Mesenchymal stem cell (in vitro differentiated cells and primary cell): ENCODE measurements at regions not wholly inside any gene's neighbourhood (a gene's known extent, or its start where the extent isn't known, plus 50 kb on each side); places are given as distances from the start of the nearest gene placed in this dataset.
"Not testable (repeated sequence)": the region's sequence is repeated elsewhere in the genome, so short reads cannot be mapped to it uniquely, and the experiment has no call there.

Experiments
- DNase-seq: peaks from one replicate; pipeline ENCODE4 v3.0.0-alpha.2; 2013
- H2AFZ ChIP-seq: one replicate; pipeline ENCODE4 v1.6.1; 2013; ENCODE audit warnings: low read depth, mild to moderate bottlenecking, control low read depth, inconsistent platforms, low read length, moderate library complexity
- H2AK5ac ChIP-seq: 2 replicates; pipeline ENCODE4 v1.6.1; 2013; ENCODE audit warnings: low read length, moderate library complexity, mild to moderate bottlenecking, inconsistent platforms; ENCODE audit not compliant: severe bottlenecking
- H2BK120ac ChIP-seq: one replicate; pipeline ENCODE4 v1.6.1; 2013; ENCODE audit warnings: low read depth, mild to moderate bottlenecking, inconsistent platforms, low read length, moderate library complexity
- H2BK12ac ChIP-seq, 2 experiments: one replicate each; pipeline ENCODE4 v1.6.1; 2013; ENCODE audit warnings: inconsistent platforms in 2 of 2, low read length in 2 of 2, mild to moderate bottlenecking in 2 of 2, moderate library complexity in 2 of 2, control low read depth in 1 of 2
- H2BK15ac ChIP-seq: one replicate; pipeline ENCODE4 v1.6.1; 2013; ENCODE audit warnings: mild to moderate bottlenecking, low read depth, inconsistent platforms; ENCODE audit not compliant: poor library complexity, severe bottlenecking
- H2BK5ac ChIP-seq: 2 replicates; pipeline ENCODE4 v1.6.1; 2013; ENCODE audit warnings: low read depth, mild to moderate bottlenecking, low read length, control low read depth, inconsistent platforms; ENCODE audit not compliant: poor library complexity, severe bottlenecking
- H3K14ac ChIP-seq, 2 experiments: one replicate each; pipeline ENCODE4 v1.6.1; 2013; ENCODE audit warnings: inconsistent platforms in 2 of 2, low read length in 2 of 2, control low read depth in 1 of 2, mild to moderate bottlenecking in 1 of 2, moderate library complexity in 1 of 2
- H3K18ac ChIP-seq, 2 experiments: one replicate each; pipeline ENCODE4 v1.6.1; 2013; ENCODE audit warnings: inconsistent platforms in 2 of 2, low read length in 2 of 2, control low read depth in 1 of 2, low read depth in 1 of 2, mild to moderate bottlenecking in 1 of 2
- H3K23ac ChIP-seq, 2 experiments: one replicate each; pipeline ENCODE4 v1.6.1; 2013; ENCODE audit warnings: inconsistent platforms in 2 of 2, low read length in 2 of 2, mild to moderate bottlenecking in 2 of 2, moderate library complexity in 2 of 2, control low read depth in 1 of 2
- H3K27ac ChIP-seq: 2 replicates; pipeline ENCODE4 v1.5.1; 2013; ENCODE audit warnings: mild to moderate bottlenecking, moderate library complexity, low read length, control low read depth, inconsistent platforms; ENCODE audit not compliant: poor library complexity, severe bottlenecking
- H3K27me3 ChIP-seq, 2 experiments: 2 replicates each; pipeline versions ENCODE4 v1.6.1 to v1.7.0; 2013; ENCODE audit warnings: low read length in 2 of 2, mild to moderate bottlenecking in 2 of 2, moderate library complexity in 2 of 2, control low read depth in 1 of 2, inconsistent platforms in 1 of 2; ENCODE audit not compliant: control insufficient read depth in 1 of 2, insufficient read depth in 1 of 2
- H3K36me3 ChIP-seq, 2 experiments: 2 replicates each; pipeline versions ENCODE4 v1.6.1 to v1.7.0; 2013; ENCODE audit warnings: low read length in 2 of 2, control low read depth in 1 of 2, inconsistent platforms in 1 of 2, low read depth in 1 of 2, mild to moderate bottlenecking in 1 of 2; ENCODE audit not compliant: insufficient read depth in 2 of 2, control insufficient read depth in 1 of 2
- H3K4ac ChIP-seq, 2 experiments: one replicate each; pipeline ENCODE4 v1.6.1; 2013; ENCODE audit warnings: inconsistent platforms in 2 of 2, low read length in 2 of 2, mild to moderate bottlenecking in 2 of 2, moderate library complexity in 2 of 2, control low read depth in 1 of 2, low read depth in 1 of 2
- H3K4me1 ChIP-seq: 2 replicates; pipeline ENCODE4 v1.6.1; 2013; ENCODE audit warnings: low read depth, low read length, control low read depth; ENCODE audit not compliant: control insufficient read depth, insufficient read depth
- H3K4me2 ChIP-seq: 2 replicates; pipeline ENCODE4 v1.6.1; 2013; ENCODE audit warnings: low read length, mild to moderate bottlenecking, inconsistent platforms; ENCODE audit not compliant: poor library complexity, severe bottlenecking
- H3K4me3 ChIP-seq, 2 experiments: 2 replicates each; pipeline versions ENCODE4 v1.5.1 to v1.7.0; 2013; ENCODE audit warnings: low read length in 2 of 2, mild to moderate bottlenecking in 2 of 2, control low read depth in 1 of 2, low read depth in 1 of 2; ENCODE audit not compliant: insufficient read depth in 1 of 2
- H3K79me1 ChIP-seq: replicated peaks from 2 replicates; pipeline ENCODE4 v1.6.1; 2013; ENCODE audit warnings: mild to moderate bottlenecking, control low read depth, low read length, inconsistent platforms; ENCODE audit not compliant: poor library complexity, severe bottlenecking
- H3K9ac ChIP-seq: 2 replicates; pipeline ENCODE4 v1.7.0; 2013; ENCODE audit warnings: mild to moderate bottlenecking, low read length, moderate library complexity
- H3K9me3 ChIP-seq: 2 replicates; pipeline ENCODE4 v1.7.0; 2013; ENCODE audit warnings: mild to moderate bottlenecking, low read length; ENCODE audit not compliant: control insufficient read depth
- H4K8ac ChIP-seq: one replicate; pipeline ENCODE4 v1.6.1; 2013; ENCODE audit warnings: inconsistent platforms, mild to moderate bottlenecking, low read length, moderate library complexity
- H4K91ac ChIP-seq: one replicate; pipeline ENCODE4 v1.6.1; 2013; ENCODE audit warnings: mild to moderate bottlenecking, low read length, inconsistent platforms
- WGBS: methylation state at CpG from one replicate; pipeline ENCODE4 v1.1.7; 2013; ENCODE audit warnings: mixed read lengths; 5-methylcytosine and 5-hydroxymethylcytosine counted together

- Histone ChIP-seq H3K27me3 (no peaks in the 10 kb centered on the region), H3K4me2 (no peak overlapping the region), H4K91ac (no peak overlapping the region), H3K27ac (no peak overlapping the region), H2BK12ac (no peak overlapping the region), H3K18ac (no peak overlapping the region), H3K4me3 (no peak overlapping the region), H2BK15ac (no peak overlapping the region), H3K4ac (no peak overlapping the region), H3K23ac (no peak overlapping the region), H3K4me1 (no peaks in the 10 kb centered on the region), H2BK5ac (no peak overlapping the region), H3K36me3 (no peaks in the 10 kb centered on the region), H3K9me3 (peaks cover 31% of the 10 kb centered on the region), H2AFZ (no peak overlapping the region), H3K9ac (no peak overlapping the region), H2AK5ac (no peak overlapping the region), H2BK120ac (no peak overlapping the region), H3K14ac (no peak overlapping the region), H3K79me1 (no peaks in the 10 kb centered on the region), H4K8ac (no peak overlapping the region)
- 95% methylated on average over 9 of the region's 10 CpGs for WGBS
- no peak for DNase-seq
Observed at GRCh38 chrX:6990552-6991193, 156.8 kb upstream of the STS start.

DNA sequence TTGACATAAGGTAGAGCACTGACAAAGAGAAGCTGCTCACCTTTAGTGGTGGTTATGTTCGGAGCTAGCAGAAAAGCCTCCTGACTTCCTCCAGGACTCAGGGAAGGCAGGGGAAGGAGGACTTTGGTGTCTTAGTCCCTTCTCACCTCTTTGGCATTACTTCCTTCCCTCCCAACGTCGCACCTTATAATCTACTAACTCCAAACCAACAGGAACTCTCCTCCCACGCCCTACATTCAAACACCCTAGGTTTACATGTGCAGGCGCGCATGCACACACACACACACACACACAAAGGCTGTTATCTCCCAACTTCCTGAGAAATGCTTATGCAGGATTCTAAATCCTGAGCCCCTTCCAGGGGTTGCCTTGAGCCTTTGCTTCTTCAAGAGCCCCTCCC is 157.7 kb upstream of the STS start:
- Histone ChIP-seq H3K14ac (no peak overlapping the region), H3K79me1 (no peaks in the 10 kb centered on the region), H2BK5ac (no peak overlapping the region), H4K91ac (no peak overlapping the region), H3K9me3 (peaks cover 23% of the 10 kb centered on the region), H3K36me3 (no peaks in the 10 kb centered on the region), H3K23ac (no peak overlapping the region), H2AFZ (no peak overlapping the region), H3K9ac (no peak overlapping the region), H3K27me3 (no peaks in the 10 kb centered on the region), H3K4me2 (no peak overlapping the region), H2BK12ac (no peak overlapping the region), H2BK120ac (no peak overlapping the region), H2AK5ac (no peak overlapping the region), H3K4me3 (no peak overlapping the region), H3K4me1 (no peaks in the 10 kb centered on the region), H4K8ac (no peak overlapping the region), H3K4ac (no peak overlapping the region), H3K18ac (no peak overlapping the region), H2BK15ac (no peak overlapping the region), H3K27ac (no peak overlapping the region)
- DNase-seq: no peak
- 90% methylated on average over 5 of the region's 6 CpGs for WGBS

DNA sequence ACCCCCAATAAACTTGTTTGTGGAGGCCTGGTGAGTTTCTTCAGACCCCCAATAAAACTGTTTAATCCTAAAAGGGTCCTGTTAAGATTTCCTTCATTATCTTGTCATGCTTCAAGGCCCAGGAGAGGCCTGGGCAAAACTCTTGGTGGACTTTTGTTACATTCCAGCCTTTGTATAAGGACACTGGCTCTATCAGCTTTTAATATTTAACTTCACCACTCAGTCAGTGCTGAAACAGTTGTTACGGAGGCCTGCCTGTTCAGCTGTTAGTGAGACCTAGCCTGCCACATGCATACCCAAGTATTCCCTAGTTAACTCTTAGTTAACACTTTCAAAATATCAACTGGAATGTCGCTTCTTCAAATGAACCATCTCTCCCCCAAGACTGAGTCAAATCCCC is 158.8 kb upstream of the STS start:
- H3K79me1 ChIP-seq, H3K4me2 ChIP-seq, H2AK5ac ChIP-seq, H3K4me1 ChIP-seq, H3K27me3 ChIP-seq, H2BK15ac ChIP-seq, H2BK12ac ChIP-seq, H2BK5ac ChIP-seq, H3K4me3 ChIP-seq, DNase-seq, H3K27ac ChIP-seq, H3K36me3 ChIP-seq, H4K91ac ChIP-seq, H2BK120ac ChIP-seq, H3K4ac ChIP-seq, H3K9ac ChIP-seq, H2AFZ ChIP-seq, H3K23ac ChIP-seq, H4K8ac ChIP-seq, H3K18ac ChIP-seq, H3K14ac ChIP-seq: not testable (repeated sequence)
- H3K9me3 ChIP-seq: peaks cover 12% of the 10 kb centered on the region
- 86% methylated on average over 1 of the region's 2 CpGs for WGBS

- Histone ChIP-seq H3K79me1 (no peaks in the 10 kb centered on the region), H3K27ac (no peak overlapping the region), H2AFZ (no peak overlapping the region), H3K4ac (no peak overlapping the region), H3K14ac (no peak overlapping the region), H2BK12ac (no peak overlapping the region), H3K4me2 (no peak overlapping the region), H2BK120ac (no peak overlapping the region), H3K27me3 (no peaks in the 10 kb centered on the region), H3K23ac (no peak overlapping the region), H3K9ac (no peak overlapping the region), H3K18ac (no peak overlapping the region), H2BK15ac (no peak overlapping the region), H3K4me1 (no peaks in the 10 kb centered on the region), H2AK5ac (no peak overlapping the region), H3K36me3 (no peaks in the 10 kb centered on the region), H3K4me3 (no peak overlapping the region), H4K91ac (no peak overlapping the region), H2BK5ac (no peak overlapping the region), H4K8ac (no peak overlapping the region), H3K9me3 (peaks cover 8% of the 10 kb centered on the region)
- no peak for DNase-seq
- WGBS: 84% methylated on average over 4 of the region's 4 CpGs
Observed at GRCh38 chrX:6986915-6987314, 160.6 kb upstream of the STS start.
